ENCODE measurements at regions not wholly inside any gene's neighbourhood (a gene's known extent, or its start where the extent isn't known, plus 50 kb on each side); places are given as distances from the start of the nearest gene placed in this dataset.
"Not testable (repeated sequence)": the region's sequence is repeated elsewhere in the genome, so short reads cannot be mapped to it uniquely, and the experiment has no call there.

- Histone ChIP-seq H3K36me3 (ENCODE audit: insufficient read depth, low read length) (no peaks in the 10 kb centered on the region), H3K4me1 (ENCODE audit: insufficient read depth, low read length) (no peaks in the 10 kb centered on the region), H3K27ac (ENCODE audit: low read length) (no peak overlapping the region), H3K27me3 (ENCODE audit: insufficient read depth, low read length, poor library complexity) (no peaks in the 10 kb centered on the region), H3K4me2 (ENCODE audit: insufficient read depth, low read length) (no peak overlapping the region), H3K4me3 (ENCODE audit: low read depth in 1 of 2, low read length in 2 of 2) (no peak overlapping the region), H4K20me1 (ENCODE audit: insufficient read depth, low read length) (no peaks in the 10 kb centered on the region), H3K9ac (ENCODE audit: low read depth, low read length) (no peak overlapping the region), H3K9me3 (ENCODE audit: insufficient read depth, low read length, severe bottlenecking) (no peaks in the 10 kb centered on the region), H2AFZ (ENCODE audit: low read depth, low read length) (no peak overlapping the region), H3K79me2 (ENCODE audit: insufficient read depth, low read length) (no peaks in the 10 kb centered on the region)
- DNase-seq = no peak
- no peak for ATAC-seq (ENCODE audit: insufficient read depth, low read depth)
- TF ChIP-seq CTCF (IDR thresholded peaks at IDR 0.05; ENCODE audit: borderline replicate concordance, extremely low read depth, low read length, poor library complexity, severe bottlenecking) (no peak), EZH2 (IDR thresholded peaks at IDR 0.05; ENCODE audit: borderline replicate concordance, low read depth, low read length, severe bottlenecking) (no peak)
Observed at GRCh38 chr21:28588997-28589396, 403.7 kb downstream of the LTN1 start.

GRCh38 chr21:28587748-28588147 is 404.9 kb downstream of the LTN1 start:
- Histone ChIP-seq H3K4me2 (ENCODE audit: insufficient read depth, low read length) (no peak overlapping the region), H3K4me3 (ENCODE audit: low read depth in 1 of 2, low read length in 2 of 2) (no peak overlapping the region), H3K36me3 (ENCODE audit: insufficient read depth, low read length) (no peaks in the 10 kb centered on the region), H2AFZ (ENCODE audit: low read depth, low read length) (no peak overlapping the region), H3K79me2 (ENCODE audit: insufficient read depth, low read length) (no peaks in the 10 kb centered on the region), H4K20me1 (ENCODE audit: insufficient read depth, low read length) (no peaks in the 10 kb centered on the region), H3K27ac (ENCODE audit: low read length) (no peak overlapping the region), H3K9me3 (ENCODE audit: insufficient read depth, low read length, severe bottlenecking) (no peaks in the 10 kb centered on the region), H3K9ac (ENCODE audit: low read depth, low read length) (no peak overlapping the region), H3K4me1 (ENCODE audit: insufficient read depth, low read length) (no peaks in the 10 kb centered on the region), H3K27me3 (ENCODE audit: insufficient read depth, low read length, poor library complexity) (no peaks in the 10 kb centered on the region)
- DNase-seq = no peak
- TF ChIP-seq CTCF (IDR thresholded peaks at IDR 0.05; ENCODE audit: borderline replicate concordance, extremely low read depth, low read length, poor library complexity, severe bottlenecking) (no peak), EZH2 (IDR thresholded peaks at IDR 0.05; ENCODE audit: borderline replicate concordance, low read depth, low read length, severe bottlenecking) (no peak)
- ATAC-seq (ENCODE audit: insufficient read depth, low read depth) = no peak

- no peak overlapping the region for H3K4me3 ChIP-seq (ENCODE audit: low read depth in 1 of 2, low read length in 2 of 2)
- no peaks in the 10 kb centered on the region for H3K27me3 ChIP-seq (ENCODE audit: insufficient read depth, low read length, poor library complexity)
- H3K9me3 ChIP-seq (ENCODE audit: insufficient read depth, low read length, severe bottlenecking) = no peaks in the 10 kb centered on the region
- H3K4me2 ChIP-seq (ENCODE audit: insufficient read depth, low read length) = no peak overlapping the region
- H3K79me2 ChIP-seq (ENCODE audit: insufficient read depth, low read length) = no peaks in the 10 kb centered on the region
- no peaks in the 10 kb centered on the region for H4K20me1 ChIP-seq (ENCODE audit: insufficient read depth, low read length)
- no peak overlapping the region for H2AFZ ChIP-seq (ENCODE audit: low read depth, low read length)
- DNase-seq (no peak), ATAC-seq (ENCODE audit: insufficient read depth, low read depth) (no peak)
- no peaks in the 10 kb centered on the region for H3K4me1 ChIP-seq (ENCODE audit: insufficient read depth, low read length)
- TF ChIP-seq CTCF (IDR thresholded peaks at IDR 0.05; ENCODE audit: borderline replicate concordance, extremely low read depth, low read length, poor library complexity, severe bottlenecking) (no peak), EZH2 (IDR thresholded peaks at IDR 0.05; ENCODE audit: borderline replicate concordance, low read depth, low read length, severe bottlenecking) (no peak)
- H3K27ac ChIP-seq (ENCODE audit: low read length) = no peak overlapping the region
- no peak overlapping the region for H3K9ac ChIP-seq (ENCODE audit: low read depth, low read length)
- no peaks in the 10 kb centered on the region for H3K36me3 ChIP-seq (ENCODE audit: insufficient read depth, low read length)
Observed at GRCh38 chr21:28581976-28582375, 410.7 kb downstream of the LTN1 start.

- H3K9ac ChIP-seq (ENCODE audit: low read depth, low read length); H4K20me1 ChIP-seq (ENCODE audit: insufficient read depth, low read length); H3K9me3 ChIP-seq (ENCODE audit: insufficient read depth, low read length, severe bottlenecking); H2AFZ ChIP-seq (ENCODE audit: low read depth, low read length); H3K4me2 ChIP-seq (ENCODE audit: insufficient read depth, low read length); DNase-seq; H3K4me1 ChIP-seq (ENCODE audit: insufficient read depth, low read length); H3K79me2 ChIP-seq (ENCODE audit: insufficient read depth, low read length); H3K36me3 ChIP-seq (ENCODE audit: insufficient read depth, low read length); ATAC-seq (ENCODE audit: insufficient read depth, low read depth); H3K4me3 ChIP-seq (ENCODE audit: low read depth in 1 of 2, low read length in 2 of 2); H3K27me3 ChIP-seq (ENCODE audit: insufficient read depth, low read length, poor library complexity); H3K27ac ChIP-seq (ENCODE audit: low read length): not testable (repeated sequence)
Observed at GRCh38 chr21:28581311-28581731, 411.4 kb downstream of the LTN1 start.
